DMS114 treated with DMSO at 0.1 percent for 48 hours (cell line): ENCODE measurements at regions not wholly inside any gene's neighbourhood (a gene's known extent, or its start where the extent isn't known, plus 50 kb on each side); places are given as distances from the start of the nearest gene placed in this dataset.
"Not testable (repeated sequence)": the region's sequence is repeated elsewhere in the genome, so short reads cannot be mapped to it uniquely, and the experiment has no call there.

Experiments used
- DNase-seq: peaks from one replicate; lab custom pipeline; 2025; ENCODE audit not compliant: unreplicated experiment; lab: John Stamatoyannopoulos, UW

DNA sequence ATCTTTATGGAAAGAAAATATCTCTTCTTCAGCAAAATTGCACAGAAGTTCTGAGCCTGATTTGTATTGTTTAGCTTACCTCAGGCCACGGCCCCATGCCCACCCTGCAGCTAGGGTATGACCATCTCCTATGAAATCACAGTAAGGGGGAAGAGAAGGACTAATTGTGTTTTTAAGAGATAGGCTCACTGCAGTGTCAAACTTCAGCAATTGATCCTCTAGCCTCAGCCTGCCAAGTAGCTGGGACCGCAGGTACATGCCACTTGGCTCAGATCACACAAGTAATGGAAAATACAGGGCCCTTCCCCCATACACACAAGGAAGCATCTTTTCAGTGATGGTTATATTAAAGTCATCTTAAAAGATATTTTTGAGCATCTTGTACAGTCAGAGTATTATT lies 60.0 kb downstream of the DMAC1 start:
- no peak for DNase-seq

DNA sequence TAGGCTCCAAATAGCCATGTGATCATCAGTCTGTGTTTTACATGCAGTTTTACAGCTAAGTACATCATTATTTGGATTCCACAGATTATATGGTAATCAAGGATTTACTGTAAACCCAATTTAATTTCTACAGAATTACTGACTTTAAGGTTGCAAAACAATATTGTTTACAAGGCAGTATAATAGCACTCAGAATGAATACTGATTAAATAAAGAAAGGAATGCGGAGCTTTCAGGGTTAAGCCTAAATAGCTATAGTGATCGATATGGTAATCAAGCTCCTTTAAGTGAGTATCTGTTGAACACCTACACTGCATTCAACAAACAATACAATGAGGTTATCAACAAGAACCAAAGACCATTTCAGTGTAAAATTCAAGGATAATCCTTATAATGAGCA lies 64.3 kb downstream of the DMAC1 start:
- no peak for DNase-seq

DNA sequence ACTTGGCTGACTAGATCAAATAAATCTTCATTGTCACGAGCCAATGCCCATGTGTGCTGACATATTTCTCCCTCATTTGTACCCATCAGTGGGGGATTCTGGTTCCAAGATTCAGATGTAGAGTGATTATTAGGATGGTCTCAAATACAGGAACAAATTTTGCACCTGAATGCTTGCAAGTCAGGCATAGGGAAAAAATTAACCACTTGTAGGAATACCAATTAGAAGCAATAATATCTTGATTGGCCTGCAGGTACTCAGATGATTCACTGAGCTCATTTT lies 69.5 kb downstream of the DMAC1 start:
- DNase-seq: no peak

DNA sequence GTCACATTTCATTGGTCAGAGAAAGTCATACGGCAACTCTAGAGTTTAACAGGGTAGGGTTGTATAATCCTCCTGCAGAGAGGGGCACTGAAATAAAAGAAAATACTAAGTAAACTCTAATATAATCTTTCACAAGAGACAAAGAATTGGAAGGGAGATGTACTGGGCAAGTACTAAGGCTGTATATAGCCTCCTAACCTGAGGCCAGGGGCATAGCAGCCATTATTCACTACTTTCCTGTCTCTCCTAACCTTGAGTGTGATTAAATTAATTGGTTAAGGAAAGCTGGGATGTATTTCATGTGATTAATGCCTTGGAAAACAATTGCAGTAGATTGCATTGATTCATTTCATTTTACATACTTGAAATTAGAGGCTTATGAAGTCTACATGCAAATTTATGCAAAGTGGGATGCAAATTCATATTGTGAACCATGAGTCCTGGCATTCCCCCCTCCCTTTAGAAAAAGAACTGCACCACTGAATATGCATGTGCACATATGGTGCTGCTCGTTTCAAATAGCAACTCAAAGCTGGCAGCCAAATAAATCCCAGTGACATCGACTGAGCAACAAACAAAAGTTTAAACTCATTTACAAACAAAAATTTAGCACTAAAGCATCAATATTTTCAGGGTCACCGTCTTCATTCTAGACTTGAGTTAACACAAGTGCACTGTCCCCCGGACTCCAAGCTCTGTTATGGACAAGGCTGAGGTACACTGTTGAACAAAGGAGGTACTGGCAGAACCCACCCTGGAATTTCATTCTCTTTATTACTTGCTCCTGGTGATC lies 70.0 kb downstream of the DMAC1 start:
- no peak for DNase-seq

DNA sequence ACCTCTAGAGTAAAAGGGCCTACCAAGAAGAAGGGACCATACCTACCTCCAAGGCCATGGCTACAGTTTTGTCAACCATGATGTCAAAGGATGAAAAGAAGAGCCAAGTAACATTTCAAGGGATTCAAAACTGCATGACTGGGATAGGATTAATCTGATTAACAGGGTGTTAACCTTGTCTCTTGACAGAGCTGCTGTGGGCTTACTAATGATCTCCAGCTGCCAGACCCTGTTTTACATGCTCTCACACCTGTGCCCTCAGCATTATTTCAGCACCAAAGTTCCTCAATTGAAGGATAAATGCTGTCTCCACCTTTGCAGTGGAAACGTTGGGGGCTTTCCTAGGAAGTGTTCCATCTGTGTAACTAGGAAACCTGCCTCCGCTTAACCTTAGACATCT lies 78.3 kb downstream of the DMAC1 start:
- no peak for DNase-seq

DNA sequence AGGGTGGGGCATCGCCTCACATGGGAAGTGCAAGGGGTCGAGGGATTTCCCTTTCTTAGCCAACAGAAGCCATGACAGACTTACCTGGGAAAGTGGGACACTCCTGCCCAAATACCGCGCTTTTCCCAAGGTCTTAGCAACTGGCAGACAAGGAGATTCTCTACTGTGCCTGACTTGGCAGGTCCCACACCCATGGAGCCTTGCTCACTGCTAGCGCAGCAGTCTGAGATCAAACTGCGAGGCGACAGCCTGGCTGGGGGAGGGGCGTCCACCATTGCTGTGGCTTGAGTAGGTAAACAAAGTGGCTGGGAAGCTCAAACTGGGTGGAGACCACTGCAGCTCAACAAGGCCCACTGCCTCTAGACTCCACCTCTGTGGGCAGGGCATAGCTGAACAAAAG lies 86.5 kb downstream of the DMAC1 start:
- not testable (repeated sequence) for DNase-seq

DNA sequence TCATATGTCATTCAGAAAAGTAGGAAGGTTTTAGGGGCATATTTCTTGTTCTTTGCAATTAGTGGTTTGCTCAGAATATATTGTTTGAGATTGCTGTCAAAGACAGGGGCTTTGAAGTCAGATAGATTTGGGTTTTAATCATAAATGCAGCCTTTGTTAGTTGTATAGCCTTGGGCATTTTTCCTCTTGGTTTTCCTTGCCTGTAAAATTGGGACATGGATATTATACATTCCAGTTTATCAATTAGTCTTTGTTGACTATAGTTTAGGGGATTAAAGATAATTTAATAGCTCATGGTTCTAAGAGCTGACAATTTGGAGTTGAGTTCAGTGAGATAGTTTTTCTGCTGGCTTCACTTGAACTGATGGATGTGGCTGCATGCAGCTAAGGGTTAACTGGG lies 88.9 kb downstream of the DMAC1 start:
- no peak for DNase-seq

DNA sequence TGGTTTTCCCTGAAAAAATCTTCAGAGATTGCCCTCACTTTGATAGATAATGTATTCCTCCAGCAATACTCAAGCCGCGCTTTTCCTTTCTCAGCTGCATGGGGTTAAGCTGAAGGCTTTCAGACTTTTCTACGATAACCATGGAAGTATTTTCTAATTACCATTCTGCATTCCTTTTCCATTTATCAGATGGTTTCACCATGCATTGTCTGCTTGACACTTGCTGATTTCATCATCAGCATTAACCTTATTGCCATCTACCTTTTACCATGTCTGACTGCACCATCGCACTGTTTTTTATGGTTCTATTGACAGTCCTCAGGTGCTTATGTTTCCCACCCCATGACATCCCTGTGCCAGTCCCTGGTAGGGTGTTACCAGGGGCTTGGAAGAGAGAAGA lies 91.6 kb downstream of the DMAC1 start:
- no peak for DNase-seq

DNA sequence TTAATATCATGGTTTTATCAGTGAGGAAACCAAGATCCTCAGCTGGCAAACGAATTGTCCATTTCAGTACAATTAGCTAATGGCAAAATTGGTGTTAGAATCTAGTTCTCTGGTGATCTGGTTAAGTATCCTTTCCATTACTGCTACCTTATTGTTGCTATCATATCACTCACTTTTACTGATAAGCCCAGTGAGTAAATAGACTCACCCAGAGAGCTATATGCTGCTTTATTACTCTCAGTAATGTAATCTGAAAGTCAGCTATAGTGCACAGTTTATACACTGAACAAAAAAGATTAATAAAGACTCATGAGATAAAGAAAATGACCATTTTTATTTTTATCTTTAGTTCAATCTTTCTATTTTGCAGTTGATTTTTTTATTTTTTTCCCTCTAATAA lies 95.0 kb downstream of the DMAC1 start:
- DNase-seq: no peak

DNA sequence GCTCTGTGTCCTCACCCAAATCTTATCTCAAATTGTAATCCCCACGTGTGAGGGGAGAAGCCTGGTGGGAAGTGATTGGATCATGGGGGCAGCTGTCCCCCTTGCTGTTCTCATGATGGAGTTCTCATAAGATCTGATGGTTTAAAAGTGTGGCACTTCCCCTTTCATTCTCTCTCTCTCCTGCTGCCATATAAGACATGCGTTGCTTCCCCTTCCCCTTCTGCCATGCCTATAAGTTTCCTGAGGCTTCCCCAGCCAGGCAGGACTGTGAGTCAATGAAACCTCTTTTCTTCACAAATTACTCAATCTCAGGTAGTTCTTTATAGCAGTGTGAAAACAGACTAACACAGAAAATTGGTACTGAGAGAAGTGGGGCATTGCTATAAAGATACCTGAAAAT lies 107.7 kb downstream of the DMAC1 start:
- no peak for DNase-seq

DNA sequence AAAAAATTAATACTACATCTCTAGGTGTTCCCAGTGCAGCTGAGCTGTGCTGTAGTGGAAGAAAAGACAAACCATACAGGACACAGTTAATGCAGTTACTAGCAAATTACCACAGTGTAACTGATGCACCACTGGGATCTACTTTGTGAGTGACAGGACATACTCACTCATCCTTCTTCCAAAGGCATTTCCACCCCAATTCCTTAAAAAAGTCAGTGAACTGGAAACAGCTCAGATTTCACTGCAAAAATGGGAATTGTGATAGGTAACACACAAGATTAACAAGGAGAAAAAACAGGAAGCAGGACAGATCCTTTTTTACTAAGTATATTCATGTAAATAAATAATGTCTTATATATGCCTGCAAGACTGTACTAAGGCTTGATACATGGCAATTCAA lies 109.6 kb downstream of the DMAC1 start:
- no peak for DNase-seq

DNA sequence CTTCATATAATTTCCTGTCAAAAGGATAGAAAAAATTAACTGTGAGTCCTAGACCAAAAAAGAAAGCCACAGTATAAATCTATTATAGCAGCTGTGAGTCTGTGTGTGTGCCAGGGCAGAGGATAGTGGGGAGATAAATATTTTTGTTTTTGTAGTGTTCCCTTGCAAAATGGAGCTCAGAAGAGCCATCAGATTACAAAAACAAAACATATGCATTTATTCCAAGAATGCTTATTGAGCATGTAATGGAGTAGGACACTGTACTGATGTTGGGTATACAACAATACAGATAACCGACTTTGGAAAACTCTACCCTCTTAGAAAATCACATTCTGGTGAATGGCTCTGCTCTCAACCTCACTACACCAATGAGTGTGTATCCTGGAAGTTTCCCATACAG lies 111.0 kb downstream of the DMAC1 start:
- no peak for DNase-seq

DNA sequence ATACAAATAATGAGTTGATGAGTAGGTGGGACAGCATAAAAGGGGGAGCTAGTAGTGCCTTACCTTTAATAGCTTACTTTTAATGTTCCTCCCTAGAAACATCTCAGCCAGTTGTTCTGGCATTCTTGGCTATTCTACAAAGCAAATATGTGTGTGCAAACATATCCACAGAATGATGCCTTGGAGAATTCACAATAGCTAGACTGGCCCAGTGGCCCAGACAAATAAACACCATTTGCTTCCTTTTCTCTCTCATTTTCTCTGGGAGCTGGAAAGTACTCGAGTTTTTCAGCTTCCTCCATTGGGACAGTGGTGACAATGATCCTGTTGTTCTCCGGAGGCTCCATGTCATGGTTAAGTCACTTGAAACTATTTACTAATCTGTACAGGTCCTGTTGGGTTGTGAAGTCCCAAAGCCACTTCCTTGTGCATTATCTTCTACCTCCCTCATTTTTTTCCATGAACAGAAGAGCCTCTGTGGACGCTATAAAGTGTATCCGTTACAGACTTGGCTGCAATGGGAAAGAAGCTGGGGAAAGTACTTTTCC lies 122.9 kb downstream of the DMAC1 start:
- DNase-seq: no peak

DNA sequence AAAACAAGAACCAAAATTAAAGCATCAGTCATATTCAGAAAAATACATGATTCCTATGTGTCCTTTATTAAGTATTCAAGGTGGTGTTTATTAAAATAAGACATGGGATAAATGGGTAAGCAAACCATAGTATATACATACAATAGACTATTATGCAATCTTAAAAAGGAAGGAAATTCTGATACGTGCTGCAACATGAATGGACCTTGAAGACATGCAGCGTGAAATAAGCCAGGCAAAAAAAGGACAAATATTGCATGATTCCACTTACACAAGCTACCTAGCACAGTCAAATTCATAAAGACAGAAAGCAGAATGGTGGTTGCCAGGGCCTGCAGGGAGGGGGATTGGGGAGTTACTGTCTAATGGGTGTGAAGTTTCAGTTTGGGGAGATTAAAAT lies 127.7 kb downstream of the DMAC1 start:
- no peak for DNase-seq

DNA sequence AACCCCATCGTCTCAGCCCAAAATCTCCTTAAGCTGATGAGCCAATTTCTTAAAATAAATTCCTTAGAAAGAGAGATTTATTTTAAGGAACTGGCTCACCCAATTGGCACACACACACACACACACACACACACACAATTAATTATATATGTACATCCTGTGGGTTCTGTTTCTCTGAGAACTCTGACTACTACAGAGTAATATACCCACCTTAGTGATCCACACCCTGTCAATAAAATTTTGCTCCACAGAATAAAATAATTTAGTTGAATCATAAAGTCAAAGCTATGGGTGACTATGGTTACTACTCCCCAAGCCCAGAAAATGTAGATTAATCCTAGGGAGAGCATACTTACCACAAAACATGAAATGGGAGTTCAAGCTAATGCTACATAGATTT lies 131.0 kb downstream of the DMAC1 start:
- DNase-seq: no peak

DNA sequence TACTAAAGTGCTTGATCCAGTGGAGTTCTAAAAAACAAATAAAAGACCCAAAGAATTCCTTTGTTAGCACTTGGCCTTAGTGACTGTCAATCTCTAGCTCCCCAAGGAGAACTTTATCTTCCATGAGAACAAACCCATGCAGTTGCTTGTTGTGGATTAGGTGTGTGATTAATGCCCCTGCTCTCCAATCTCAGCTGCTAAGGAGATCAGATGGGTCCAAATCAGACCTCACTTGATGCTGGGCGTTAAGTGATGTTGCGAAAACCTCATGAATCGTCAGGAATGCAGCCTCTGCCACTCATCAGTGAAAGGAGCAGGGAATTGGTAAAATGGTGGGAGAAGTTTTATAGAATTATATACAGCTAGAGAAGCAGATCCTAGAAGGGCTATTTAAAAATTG lies 133.7 kb downstream of the DMAC1 start:
- DNase-seq: no peak

DNA sequence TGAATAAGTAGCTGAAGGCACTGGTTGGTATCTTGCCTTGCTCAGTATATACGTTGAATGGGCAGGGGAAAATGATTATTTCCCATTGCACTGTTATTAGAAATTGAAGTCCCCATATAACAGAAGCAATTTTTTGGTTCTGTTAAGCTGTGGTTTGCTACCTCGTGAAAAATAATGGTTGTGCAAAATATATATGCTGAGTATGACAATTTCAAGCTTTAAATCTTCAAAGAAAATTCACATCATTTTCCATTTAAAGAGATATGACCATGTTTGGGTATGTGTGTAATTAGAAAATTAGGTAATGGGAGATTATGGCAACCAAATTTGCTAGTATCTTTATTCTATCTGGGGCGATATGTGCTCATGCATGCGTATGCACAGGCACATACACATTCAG lies 139.8 kb downstream of the DMAC1 start:
- DNase-seq: no peak

DNA sequence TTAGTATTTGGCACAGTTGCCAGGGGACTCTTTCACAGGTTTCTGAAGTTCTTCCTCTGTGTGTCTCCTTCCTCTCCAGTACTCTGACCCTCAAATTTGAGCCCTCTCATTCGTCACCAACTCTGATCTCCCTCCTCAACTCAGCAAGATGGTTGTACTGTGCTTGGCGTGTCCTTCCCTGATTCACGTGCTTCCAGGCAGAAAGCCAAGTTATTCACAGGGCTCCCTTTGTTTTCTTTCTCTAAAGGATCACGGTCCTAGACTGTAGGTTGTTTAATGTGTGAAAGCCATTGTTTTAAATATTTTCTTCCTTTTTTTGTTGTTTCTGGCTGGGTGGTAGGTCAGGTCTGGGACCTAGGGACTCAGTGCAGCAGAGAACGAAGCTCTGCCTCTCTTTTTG lies 142.9 kb downstream of the DMAC1 start:
- no peak for DNase-seq

DNA sequence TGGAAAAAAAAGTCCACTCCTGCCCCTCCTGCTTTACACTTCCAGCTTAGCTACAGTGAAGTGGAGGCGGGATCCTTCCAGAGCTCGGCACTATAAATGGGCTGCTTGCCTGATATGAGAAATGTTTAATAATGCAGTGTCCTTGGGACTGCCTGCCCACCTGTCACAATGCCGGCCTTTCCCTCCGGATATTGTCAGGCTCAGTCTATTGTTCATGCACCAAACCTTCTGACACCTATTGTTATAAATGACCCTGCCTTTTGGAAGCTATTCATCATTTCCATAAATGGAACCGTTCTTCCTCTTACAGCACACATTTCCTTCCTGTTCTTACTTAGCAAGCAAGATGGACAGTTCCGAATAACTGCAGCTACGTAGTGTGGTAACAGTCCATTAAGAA lies 146.3 kb downstream of the DMAC1 start:
- DNase-seq: no peak

DNA sequence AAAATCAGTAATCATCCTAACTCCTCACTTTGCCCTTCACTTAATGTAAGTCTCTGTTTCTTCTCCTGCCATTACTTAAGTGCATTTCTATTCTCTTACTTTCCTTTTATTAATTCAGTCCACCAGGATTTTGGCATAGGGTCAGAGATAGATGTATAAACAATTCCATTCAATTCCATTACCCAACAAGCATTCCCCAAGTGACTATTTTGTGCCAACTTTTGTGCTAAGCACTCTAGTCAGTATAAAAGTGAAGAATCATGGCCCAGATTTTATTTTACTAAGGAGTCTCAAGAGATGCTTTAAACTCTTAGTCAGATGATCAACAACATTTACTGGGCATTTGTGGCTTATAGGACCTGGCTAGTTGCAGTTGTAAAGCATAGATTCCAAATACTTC lies 159.3 kb downstream of the DMAC1 start:
- DNase-seq: no peak

DNA sequence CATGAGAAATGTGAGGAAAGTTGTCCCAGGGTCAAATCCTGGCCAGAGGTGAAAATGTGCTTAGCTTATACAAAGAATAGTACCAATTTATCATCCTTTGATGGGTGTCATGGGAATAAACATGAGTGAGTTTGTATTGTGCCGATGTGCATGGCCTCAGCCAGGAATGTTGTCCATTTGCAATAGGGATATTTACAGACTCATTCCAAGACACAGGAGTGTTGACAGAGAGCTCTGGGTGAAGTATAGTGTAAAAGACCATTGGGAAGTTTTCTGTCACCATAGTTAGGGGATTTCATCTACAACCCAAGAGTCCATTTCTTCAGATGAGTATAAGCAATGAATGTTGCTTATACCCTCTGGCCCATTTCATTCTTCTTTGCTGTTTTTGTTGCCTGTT lies 160.1 kb downstream of the DMAC1 start:
- DNase-seq: no peak

DNA sequence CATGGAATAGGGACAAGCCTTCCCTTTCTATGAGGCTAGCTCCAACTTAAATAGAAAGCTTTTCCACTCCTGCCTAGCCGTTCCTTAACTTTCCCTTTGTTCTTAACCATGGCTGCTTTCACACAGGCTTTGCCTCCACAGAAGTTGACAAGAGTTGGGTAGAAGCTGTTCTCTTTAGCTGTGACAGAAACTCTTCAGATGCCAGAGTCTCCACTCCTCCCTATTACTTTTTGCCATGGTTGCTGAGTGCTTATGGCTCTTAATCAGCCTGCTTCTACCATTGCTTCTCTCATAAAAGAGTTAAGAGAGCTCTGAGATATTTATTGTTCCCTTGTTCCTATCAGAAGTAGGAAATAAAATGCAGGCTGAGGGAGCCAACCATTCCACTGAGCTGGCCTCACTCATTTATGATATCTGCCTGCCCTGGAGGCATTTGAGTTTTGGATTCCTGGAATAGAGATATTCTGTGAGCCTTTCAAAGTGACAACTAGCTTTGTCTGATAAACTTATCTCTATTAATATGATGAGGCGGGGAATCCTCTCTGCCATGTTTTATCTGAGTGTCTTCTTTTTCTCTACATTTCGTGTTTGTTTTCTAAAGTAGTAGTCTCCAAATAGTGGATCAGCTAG lies 162.6 kb downstream of the DMAC1 start:
- DNase-seq: no peak

DNA sequence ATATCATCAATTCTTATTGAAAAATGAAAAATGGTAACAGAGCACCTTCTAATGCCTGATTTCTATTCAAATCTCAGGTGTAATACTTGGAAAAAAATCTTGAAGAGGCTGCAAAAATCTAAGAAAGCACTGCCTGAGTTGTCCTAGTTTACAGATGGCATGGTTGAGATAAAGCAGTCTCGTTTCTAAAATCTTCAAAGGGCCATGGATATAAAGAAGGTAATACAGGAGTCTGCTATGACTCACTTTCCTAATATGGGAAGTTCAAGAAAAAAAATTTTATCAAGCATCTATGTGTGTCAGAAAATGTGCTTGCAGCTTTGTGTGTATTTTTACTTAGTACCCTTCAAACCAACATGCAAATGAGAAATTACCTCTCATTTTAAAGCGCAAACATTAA lies 163.3 kb downstream of the DMAC1 start:
- no peak for DNase-seq
